ENCODE measurements at regions not wholly inside any gene's neighbourhood (a gene's known extent, or its start where the extent isn't known, plus 50 kb on each side); places are given as distances from the start of the nearest gene placed in this dataset.

DNA sequence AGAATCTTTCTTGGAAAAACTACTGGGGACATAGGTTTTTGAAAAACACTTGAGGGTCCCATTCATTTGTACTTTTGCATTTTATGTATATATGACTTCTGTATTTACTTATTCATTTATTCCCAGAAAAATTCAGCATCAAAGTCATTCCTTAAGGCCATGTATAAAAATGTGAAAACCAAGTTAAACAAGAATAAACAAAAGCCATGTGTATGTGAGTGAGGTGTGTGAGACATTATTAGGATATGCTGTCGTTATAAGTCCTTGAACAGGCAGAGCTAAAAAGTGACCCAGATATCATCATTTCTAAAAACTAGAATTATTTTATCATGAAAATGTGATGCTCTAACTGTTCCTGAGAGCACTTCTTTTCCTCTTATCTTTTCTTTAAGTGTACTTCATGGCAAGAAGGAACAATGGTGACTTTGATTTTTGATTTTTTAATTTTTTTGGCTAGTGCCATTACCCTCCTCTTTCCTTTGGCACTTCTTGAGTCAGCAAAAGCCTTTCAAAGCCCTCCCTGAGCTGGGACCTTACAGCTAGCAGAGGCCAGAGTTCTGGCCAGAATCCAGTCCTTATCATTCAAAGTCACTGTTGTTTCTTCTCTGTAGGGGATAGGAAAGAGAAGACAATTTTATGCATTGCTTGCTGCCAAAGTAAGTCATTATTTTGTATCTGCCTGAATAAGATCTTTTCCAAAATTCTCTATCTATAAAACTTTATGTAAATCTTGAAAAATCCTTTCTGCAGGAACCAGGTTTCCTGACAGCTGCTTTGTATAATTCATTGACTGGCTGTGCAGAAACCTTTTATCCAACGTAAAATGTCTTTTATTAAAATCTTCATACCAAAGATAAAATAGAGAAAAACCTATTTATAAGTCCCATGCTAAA is 419.7 kb upstream of the PRICKLE1 start:
- no peak for TF ChIP-seq POLR2A (IDR thresholded peaks at IDR 0.05)
- TF ChIP-seq, protein P1, sequence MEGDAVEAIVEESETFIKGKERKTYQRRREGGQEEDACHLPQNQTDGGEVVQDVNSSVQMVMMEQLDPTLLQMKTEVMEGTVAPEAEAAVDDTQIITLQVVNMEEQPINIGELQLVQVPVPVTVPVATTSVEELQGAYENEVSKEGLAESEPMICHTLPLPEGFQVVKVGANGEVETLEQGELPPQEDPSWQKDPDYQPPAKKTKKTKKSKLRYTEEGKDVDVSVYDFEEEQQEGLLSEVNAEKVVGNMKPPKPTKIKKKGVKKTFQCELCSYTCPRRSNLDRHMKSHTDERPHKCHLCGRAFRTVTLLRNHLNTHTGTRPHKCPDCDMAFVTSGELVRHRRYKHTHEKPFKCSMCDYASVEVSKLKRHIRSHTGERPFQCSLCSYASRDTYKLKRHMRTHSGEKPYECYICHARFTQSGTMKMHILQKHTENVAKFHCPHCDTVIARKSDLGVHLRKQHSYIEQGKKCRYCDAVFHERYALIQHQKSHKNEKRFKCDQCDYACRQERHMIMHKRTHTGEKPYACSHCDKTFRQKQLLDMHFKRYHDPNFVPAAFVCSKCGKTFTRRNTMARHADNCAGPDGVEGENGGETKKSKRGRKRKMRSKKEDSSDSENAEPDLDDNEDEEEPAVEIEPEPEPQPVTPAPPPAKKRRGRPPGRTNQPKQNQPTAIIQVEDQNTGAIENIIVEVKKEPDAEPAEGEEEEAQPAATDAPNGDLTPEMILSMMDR (IDR thresholded peaks at IDR 0.05): no peak
